GM04504 (cell line): ENCODE measurements at regions not wholly inside any gene's neighbourhood (a gene's known extent, or its start where the extent isn't known, plus 50 kb on each side); places are given as distances from the start of the nearest gene placed in this dataset.

Experiments
- DNase-seq: peaks from one replicate; pipeline ENCODE4 v3.0.0-alpha.2; 2012; ENCODE audit warnings: low read depth

- DNase-seq = no peak
Observed at GRCh38 chr1:224505454-224506093, 71.0 kb upstream of the WDR26 start.

GRCh38 chr1:224506141-224506814 lies 71.7 kb upstream of the WDR26 start:
- no peak for DNase-seq

- peak; percentile 79 for DNase-seq
Observed at GRCh38 chr1:224507771-224508523, 73.3 kb upstream of the WDR26 start.

- DNase-seq = no peak
Observed at GRCh38 chr1:224509907-224510306, 75.3 kb upstream of the WDR26 start.

- no peak for DNase-seq
Observed at GRCh38 chr1:224510880-224511645, 76.5 kb upstream of the WDR26 start.

- DNase-seq = no peak
Observed at GRCh38 chr1:224512600-224513151, 78.1 kb upstream of the WDR26 start.

GRCh38 chr1:224513383-224513782 lies 78.8 kb upstream of the WDR26 start:
- no peak for DNase-seq

- DNase-seq = peak; percentile 55
Observed at GRCh38 chr1:224513787-224514209, 79.2 kb upstream of the WDR26 start.

- DNase-seq = no peak
Observed at GRCh38 chr1:224517171-224517570, 82.6 kb upstream of the WDR26 start.

GRCh38 chr1:224518528-224518927 lies 83.9 kb upstream of the WDR26 start:
- DNase-seq = no peak

- DNase-seq = no peak
Observed at GRCh38 chr1:224519874-224520273, 85.3 kb upstream of the WDR26 start.

GRCh38 chr1:224520808-224521207 lies 86.2 kb upstream of the WDR26 start:
- DNase-seq = no peak

GRCh38 chr1:224521904-224522734 lies 87.5 kb upstream of the WDR26 start:
- no peak for DNase-seq

- DNase-seq = no peak
Observed at GRCh38 chr1:224523676-224524075, 89.1 kb upstream of the WDR26 start.

GRCh38 chr1:224524679-224525078 lies 90.1 kb upstream of the WDR26 start:
- no peak for DNase-seq

GRCh38 chr1:224525411-224526040 lies 90.6 kb upstream of the CNIH3 start:
- DNase-seq = peak; percentile 81

GRCh38 chr1:224526771-224527170 lies 89.3 kb upstream of the CNIH3 start:
- DNase-seq = no peak

GRCh38 chr1:224528900-224529299 lies 87.2 kb upstream of the CNIH3 start:
- peak; percentile 79 for DNase-seq

GRCh38 chr1:224529844-224530243 lies 86.3 kb upstream of the CNIH3 start:
- no peak for DNase-seq

- DNase-seq = no peak
Observed at GRCh38 chr1:224533517-224533916, 82.6 kb upstream of the CNIH3 start.

- DNase-seq = no peak
Observed at GRCh38 chr1:224534731-224535130, 81.4 kb upstream of the CNIH3 start.
